COR-L47 (cell line): ENCODE measurements at regions not wholly inside any gene's neighbourhood (a gene's known extent, or its start where the extent isn't known, plus 50 kb on each side); places are given as distances from the start of the nearest gene placed in this dataset.
"Not testable (repeated sequence)": the region's sequence is repeated elsewhere in the genome, so short reads cannot be mapped to it uniquely, and the experiment has no call there.

ENCODE experiments used
- DNase-seq: peaks from one replicate; lab custom pipeline; 2025; lab: John Stamatoyannopoulos, UW

GRCh38 chr11:101741479-101742175, 157.8 kb upstream of the TRPC6 start:
- no peak for DNase-seq

GRCh38 chr11:101741061-101741460, 157.3 kb upstream of the TRPC6 start:
- DNase-seq: no peak

GRCh38 chr11:101738452-101738851, 154.6 kb upstream of the TRPC6 start:
- peak; percentile 28 for DNase-seq

- no peak for DNase-seq
Observed at GRCh38 chr11:101729406-101730078, 145.7 kb upstream of the TRPC6 start.

GRCh38 chr11:101727451-101727850, 143.6 kb upstream of the TRPC6 start:
- DNase-seq: no peak

GRCh38 chr11:101726988-101727387, 143.2 kb upstream of the TRPC6 start:
- DNase-seq: no peak

- DNase-seq: no peak
Observed at GRCh38 chr11:101723371-101723770, 139.6 kb upstream of the TRPC6 start.

- no peak for DNase-seq
Observed at GRCh38 chr11:101721270-101721669, 137.5 kb upstream of the TRPC6 start.

GRCh38 chr11:101718402-101718801, 134.6 kb upstream of the TRPC6 start:
- DNase-seq: no peak

GRCh38 chr11:101717619-101718018, 133.8 kb upstream of the TRPC6 start:
- no peak for DNase-seq

GRCh38 chr11:101715281-101715680, 131.5 kb upstream of the TRPC6 start:
- DNase-seq: no peak

- DNase-seq: no peak
Observed at GRCh38 chr11:101707477-101707876, 123.7 kb upstream of the TRPC6 start.

- DNase-seq: no peak
Observed at GRCh38 chr11:101706541-101706940, 122.7 kb upstream of the TRPC6 start.

GRCh38 chr11:101705972-101706371, 122.2 kb upstream of the TRPC6 start:
- DNase-seq: no peak

- not testable (repeated sequence) for DNase-seq
Observed at GRCh38 chr11:101694869-101695268, 111.1 kb upstream of the TRPC6 start.

GRCh38 chr11:101692980-101693379, 109.2 kb upstream of the TRPC6 start:
- DNase-seq: no peak

GRCh38 chr11:101686514-101686913, 102.7 kb upstream of the TRPC6 start:
- no peak for DNase-seq

- DNase-seq: no peak
Observed at GRCh38 chr11:101668236-101668635, 84.4 kb upstream of the TRPC6 start.

GRCh38 chr11:101666916-101667315, 83.1 kb upstream of the TRPC6 start:
- DNase-seq: no peak

GRCh38 chr11:101661559-101661958, 77.8 kb upstream of the TRPC6 start:
- DNase-seq: no peak
